ENCODE measurements at regions not wholly inside any gene's neighbourhood (a gene's known extent, or its start where the extent isn't known, plus 50 kb on each side); places are given as distances from the start of the nearest gene placed in this dataset.

- Histone ChIP-seq H3K9ac (ENCODE audit: low read depth, low read length, poor library complexity, severe bottlenecking) (no peak overlapping the region), H4K20me1 (ENCODE audit: insufficient read depth, low read length, poor library complexity, severe bottlenecking) (no peaks in the 10 kb centered on the region), H3F3A (ENCODE audit: low read depth) (no peaks in the 10 kb centered on the region), H3K27me3 (ENCODE audit: insufficient read depth, low read length, poor library complexity, severe bottlenecking) (no peaks in the 10 kb centered on the region), H3K4me1 (ENCODE audit: insufficient read depth, low read length, poor library complexity, severe bottlenecking) (peaks cover 17% of the 10 kb centered on the region), H3K9me2 (replicated peaks; ENCODE audit: low read depth, low read length) (no peaks in the 10 kb centered on the region), H3K9me3 (ENCODE audit: insufficient read depth, low read depth, low read length) (no peaks in the 10 kb centered on the region), H2AFZ (ENCODE audit: low read length) (no peak overlapping the region), H3K4me3 (ENCODE audit: low read length, poor library complexity, severe bottlenecking) (no peak overlapping the region), H3K4me2 (ENCODE audit: low read depth, low read length, poor library complexity, severe bottlenecking) (no peak overlapping the region), H3K79me2 (ENCODE audit: insufficient read depth, low read length) (no peaks in the 10 kb centered on the region), H3K36me3 (ENCODE audit: insufficient read depth, low read length) (no peaks in the 10 kb centered on the region)
- TF ChIP-seq EZH2phosphoT487 (IDR thresholded peaks at IDR 0.05; ENCODE audit: borderline replicate concordance) = no peak
- no peak for TF ChIP-seq CTCF (conservative IDR thresholded peaks at IDR 0.05; ENCODE audit: low read length)
Observed at GRCh38 chr4:15240764-15241163, 187.1 kb upstream of the C1QTNF7 start.

- Histone ChIP-seq H4K20me1 (ENCODE audit: insufficient read depth, low read length, poor library complexity, severe bottlenecking) (no peaks in the 10 kb centered on the region), H3K9me3 (ENCODE audit: insufficient read depth, low read depth, low read length) (no peaks in the 10 kb centered on the region), H3F3A (ENCODE audit: low read depth) (no peaks in the 10 kb centered on the region), H3K4me3 (ENCODE audit: low read length, poor library complexity, severe bottlenecking) (no peak overlapping the region), H3K79me2 (ENCODE audit: insufficient read depth, low read length) (no peaks in the 10 kb centered on the region), H3K4me1 (ENCODE audit: insufficient read depth, low read length, poor library complexity, severe bottlenecking) (peaks cover 17% of the 10 kb centered on the region), H3K27me3 (ENCODE audit: insufficient read depth, low read length, poor library complexity, severe bottlenecking) (no peaks in the 10 kb centered on the region), H3K36me3 (ENCODE audit: insufficient read depth, low read length) (no peaks in the 10 kb centered on the region), H3K9ac (ENCODE audit: low read depth, low read length, poor library complexity, severe bottlenecking) (no peak overlapping the region), H2AFZ (ENCODE audit: low read length) (no peak overlapping the region), H3K4me2 (ENCODE audit: low read depth, low read length, poor library complexity, severe bottlenecking) (no peak overlapping the region), H3K9me2 (replicated peaks; ENCODE audit: low read depth, low read length) (no peaks in the 10 kb centered on the region)
- TF ChIP-seq CTCF (conservative IDR thresholded peaks at IDR 0.05; ENCODE audit: low read length) (no peak), EZH2phosphoT487 (IDR thresholded peaks at IDR 0.05; ENCODE audit: borderline replicate concordance) (no peak)
Observed at GRCh38 chr4:15242021-15242420, 185.8 kb upstream of the C1QTNF7 start.

- Histone ChIP-seq H3K4me3 (ENCODE audit: low read length, poor library complexity, severe bottlenecking) (no peak overlapping the region), H3F3A (ENCODE audit: low read depth) (no peaks in the 10 kb centered on the region), H3K9me3 (ENCODE audit: insufficient read depth, low read depth, low read length) (no peaks in the 10 kb centered on the region), H3K4me2 (ENCODE audit: low read depth, low read length, poor library complexity, severe bottlenecking) (no peak overlapping the region), H3K27me3 (ENCODE audit: insufficient read depth, low read length, poor library complexity, severe bottlenecking) (no peaks in the 10 kb centered on the region), H3K36me3 (ENCODE audit: insufficient read depth, low read length) (no peaks in the 10 kb centered on the region), H3K9ac (ENCODE audit: low read depth, low read length, poor library complexity, severe bottlenecking) (no peak overlapping the region), H4K20me1 (ENCODE audit: insufficient read depth, low read length, poor library complexity, severe bottlenecking) (no peaks in the 10 kb centered on the region), H3K4me1 (ENCODE audit: insufficient read depth, low read length, poor library complexity, severe bottlenecking) (peaks cover 17% of the 10 kb centered on the region), H3K9me2 (replicated peaks; ENCODE audit: low read depth, low read length) (no peaks in the 10 kb centered on the region), H3K79me2 (ENCODE audit: insufficient read depth, low read length) (no peaks in the 10 kb centered on the region), H2AFZ (ENCODE audit: low read length) (no peak overlapping the region)
- TF ChIP-seq EZH2phosphoT487 (IDR thresholded peaks at IDR 0.05; ENCODE audit: borderline replicate concordance) (no peak), CTCF (conservative IDR thresholded peaks at IDR 0.05; ENCODE audit: low read length) (no peak)
Observed at GRCh38 chr4:15244354-15244753, 183.5 kb upstream of the C1QTNF7 start.
